GM23338 (cell line): ENCODE measurements at regions not wholly inside any gene's neighbourhood (a gene's known extent, or its start where the extent isn't known, plus 50 kb on each side); places are given as distances from the start of the nearest gene placed in this dataset.

ENCODE experiments used
- ATAC-seq: fragments of 200-7000 bp; cut with Tn5 transposase; 3 replicates; pipeline ENCODE4 v1.9.1; 2020
- DNase-seq: peaks from one replicate; pipeline ENCODE4 v3.0.0-alpha.2; 2015; ENCODE audit warnings: low spot score
- H2AFZ ChIP-seq: fragments of 200-600 bp; sonication (generic); 2 replicates; pipeline ENCODE4 v1.8.0; 2016; ENCODE audit warnings: antibody characterized with exemption, mild to moderate bottlenecking, moderate library complexity
- H3F3A ChIP-seq: fragments of 200-600 bp; sonication (generic); replicated peaks from 2 replicates; pipeline ENCODE4 v1.8.0; 2017; ENCODE audit warnings: antibody characterized with exemption, mixed run types, low read depth
- H3K27ac ChIP-seq: fragments of 200-600 bp; sonication (generic); 2 replicates; pipeline ENCODE4 v1.6.1; 2016; ENCODE audit warnings: low read depth
- H3K27me3 ChIP-seq: fragments of 200-600 bp; sonication (generic); 2 replicates; pipeline ENCODE4 v1.8.0; 2016; ENCODE audit warnings: mild to moderate bottlenecking, mixed run types, moderate library complexity; ENCODE audit not compliant: insufficient read depth
- H3K36me3 ChIP-seq: fragments of 200-600 bp; sonication (generic); 2 replicates; pipeline ENCODE4 v1.8.0; 2016; ENCODE audit warnings: mild to moderate bottlenecking; ENCODE audit not compliant: insufficient read depth
- H3K4me1 ChIP-seq: fragments of 200-600 bp; sonication (generic); 2 replicates; pipeline ENCODE4 v1.8.0; 2016; ENCODE audit warnings: mild to moderate bottlenecking, moderate library complexity; ENCODE audit not compliant: insufficient read depth
- H3K4me2 ChIP-seq: fragments of 200-600 bp; sonication (generic); 2 replicates; pipeline ENCODE4 v1.7.1; 2017; ENCODE audit warnings: mixed run types
- H3K4me3 ChIP-seq: fragments of 200-600 bp; sonication (generic); 2 replicates; pipeline ENCODE4 v1.6.1; 2016; ENCODE audit warnings: mixed run types
- H3K79me2 ChIP-seq: fragments of 200-600 bp; sonication (generic); replicated peaks from 2 replicates; pipeline ENCODE4 v1.8.0; 2017; ENCODE audit warnings: mild to moderate bottlenecking; ENCODE audit not compliant: insufficient read depth
- H3K9me2 ChIP-seq: fragments of 200-600 bp; sonication (generic); 2 replicates; pipeline ENCODE4 v1.8.0; 2017; ENCODE audit not compliant: insufficient read depth
- H4K20me1 ChIP-seq: fragments of 200-600 bp; sonication (generic); replicated peaks from 2 replicates; pipeline ENCODE4 v1.8.0; 2017; ENCODE audit warnings: mild to moderate bottlenecking; ENCODE audit not compliant: insufficient read depth
- H3K27ac Mint-ChIP-seq: 2 replicates; pipeline ENCODE4 v1.8.0; 2020; ENCODE audit warnings: inconsistent platforms, mild to moderate bottlenecking, moderate library complexity, mixed read lengths
- H3K27me3 Mint-ChIP-seq: 3 replicates; pipeline ENCODE4 v1.8.0; 2022; ENCODE audit warnings: low read depth, mild to moderate bottlenecking, moderate library complexity, mixed read lengths, inconsistent platforms; ENCODE audit not compliant: insufficient read depth, poor library complexity
- H3K36me3 Mint-ChIP-seq: 3 replicates; pipeline ENCODE4 v1.8.0; 2021; ENCODE audit warnings: low read depth, mild to moderate bottlenecking, inconsistent platforms, moderate library complexity, mixed read lengths
- H3K4me1 Mint-ChIP-seq: 3 replicates; pipeline ENCODE4 v1.8.0; 2020; ENCODE audit warnings: mild to moderate bottlenecking, inconsistent platforms, mixed read lengths
- H3K4me3 Mint-ChIP-seq: 3 replicates; pipeline ENCODE4 v1.8.0; 2021; ENCODE audit warnings: moderate library complexity, mild to moderate bottlenecking, inconsistent platforms, mixed read lengths
- H3K9me3 Mint-ChIP-seq: 3 replicates; pipeline ENCODE4 v1.8.0; 2020; ENCODE audit warnings: moderate library complexity, mild to moderate bottlenecking, inconsistent platforms, mixed read lengths
- CREB1 ChIP-seq: fragments of 250-450 bp; sonication (Bioruptor Pico); IDR thresholded peaks from 2 replicates; pipeline ENCODE4 v1.5.0; 2020; ENCODE audit warnings: low read depth, mild to moderate bottlenecking, moderate library complexity
- CTCF ChIP-seq, 2 experiments: fragments of 200-600 bp in 1 of 2; sonication (generic) in 1 of 2; conservative IDR thresholded peaks; 2 replicates each; pipeline versions ENCODE4 v1.5.1 to v1.6.1; 2016 to 2017; ENCODE audit warnings: antibody characterized with exemption in 2 of 2, low read depth in 2 of 2, mild to moderate bottlenecking in 2 of 2, moderate library complexity in 1 of 2
- EZH2 ChIP-seq: fragments of 200-600 bp; sonication (generic); IDR thresholded peaks from one replicate; pipeline ENCODE4 v1.8.0; 2017; ENCODE audit warnings: antibody characterized with exemption, mild to moderate bottlenecking, low read depth; ENCODE audit not compliant: unreplicated experiment
- EZH2phosphoT487 ChIP-seq: fragments of 200-600 bp; sonication (generic); IDR thresholded peaks from one replicate; pipeline ENCODE4 v1.8.1; 2018; ENCODE audit warnings: antibody characterized with exemption; ENCODE audit not compliant: unreplicated experiment
- JUNB ChIP-seq: IDR thresholded peaks from one replicate; pipeline ENCODE4 v1.6.1; 2016; ENCODE audit warnings: antibody characterized with exemption; ENCODE audit not compliant: unreplicated experiment
- POLR2AphosphoS5 ChIP-seq: IDR thresholded peaks from 2 replicates; pipeline ENCODE4 v1.6.1; 2016; ENCODE audit warnings: antibody characterized with exemption, low read depth
- STAT1 ChIP-seq: IDR thresholded peaks from one replicate; pipeline ENCODE4 v1.6.1; 2016; ENCODE audit warnings: antibody characterized with exemption; ENCODE audit not compliant: unreplicated experiment
- ZNF114 ChIP-seq: fragments of 250-450 bp; sonication (Bioruptor Pico); IDR thresholded peaks from 2 replicates; pipeline ENCODE4 v1.5.0; 2020; ENCODE audit warnings: mild to moderate bottlenecking, moderate library complexity
- ZNF331 ChIP-seq: fragments of 250-450 bp; sonication (Bioruptor Pico); IDR thresholded peaks from 2 replicates; pipeline ENCODE4 v1.5.0; 2020; ENCODE audit warnings: low read depth, mild to moderate bottlenecking, moderate library complexity
- ZNF462 ChIP-seq: fragments of 250-450 bp; sonication (Bioruptor Pico); IDR thresholded peaks from 2 replicates; pipeline ENCODE4 v1.5.0; 2020; ENCODE audit warnings: mild to moderate bottlenecking, moderate library complexity
- TF ChIP-seq, protein P1 (sequence below): IDR thresholded peaks from 2 replicates; pipeline ENCODE4 v1.6.1; 2016; ENCODE audit warnings: antibody characterized with exemption

GRCh38 chr13:79128158-79128557 lies 277.9 kb downstream of the RBM26 start:
- Histone ChIP-seq H2AFZ (peak overlapping the region; percentile 57; the same call in 1 of the 2 replicates), H3K9me2 (no peaks in the 10 kb centered on the region), H4K20me1 (no peaks in the 10 kb centered on the region), H3K36me3 (0 out of 2 replicates have a peak, but pooled peaks cover 2% of the 10 kb centered on the region), H3K4me2 (no peak overlapping the region), H3K4me3 (no peak overlapping the region), H3K27ac (no peak overlapping the region), H3K4me1 (no peaks in the 10 kb centered on the region), H3K79me2 (no peaks in the 10 kb centered on the region), H3K27me3 (no peaks in the 10 kb centered on the region), H3F3A (no peaks in the 10 kb centered on the region)
- ATAC-seq, result no peak
- Mint-ChIP-seq H3K9me3 (no peaks in the 10 kb centered on the region; the same call in 2 of the 3 replicates), H3K27me3 (no peaks in the 10 kb centered on the region), H3K4me1 (no peaks in the 10 kb centered on the region; the same call in 2 of the 3 replicates), H3K4me3 (no peak overlapping the region), H3K36me3 (no peaks in the 10 kb centered on the region), H3K27ac (no peak overlapping the region)
- no peak for TF ChIP-seq EZH2phosphoT487
- no peak for TF ChIP-seq STAT1
- TF ChIP-seq ZNF114 (CRISPR knock-in tag), result no peak
- DNase-seq, result no peak

DNA sequence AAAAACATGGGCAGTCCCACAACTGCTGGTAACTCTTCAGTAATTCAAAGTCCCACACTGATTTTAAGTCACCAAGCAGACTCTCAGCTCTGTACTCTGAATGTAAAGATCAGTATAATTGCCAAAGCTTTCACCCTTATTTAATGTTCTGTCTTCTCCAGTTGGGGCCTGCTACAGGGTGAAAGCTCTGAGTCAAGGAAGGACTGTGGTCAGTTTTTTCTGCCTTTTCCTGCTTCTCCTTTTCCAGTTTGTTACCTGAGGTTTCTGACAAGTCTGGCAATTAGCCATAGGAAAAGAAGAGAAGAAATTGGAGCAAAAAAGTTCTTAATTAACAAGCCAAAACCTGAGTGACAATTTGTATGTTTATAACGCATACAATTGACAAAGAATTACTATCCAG lies 279.3 kb downstream of the RBM26 start:
- Mint-ChIP-seq H3K27me3 (no peaks in the 10 kb centered on the region), H3K9me3 (no peaks in the 10 kb centered on the region; the same call in 2 of the 3 replicates), H3K36me3 (no peaks in the 10 kb centered on the region), H3K27ac (no peak overlapping the region), H3K4me3 (no peak overlapping the region), H3K4me1 (no peaks in the 10 kb centered on the region; the same call in 2 of the 3 replicates)
- TF ChIP-seq ZNF462, result no peak
- no peak for TF ChIP-seq CREB1
- no peak for TF ChIP-seq CTCF (conservative IDR thresholded peaks at IDR 0.05; ENCODE audit: low read depth in 2 of 2)
- TF ChIP-seq STAT1, result no peak
- TF ChIP-seq JUNB, result no peak
- TF ChIP-seq, protein P1, sequence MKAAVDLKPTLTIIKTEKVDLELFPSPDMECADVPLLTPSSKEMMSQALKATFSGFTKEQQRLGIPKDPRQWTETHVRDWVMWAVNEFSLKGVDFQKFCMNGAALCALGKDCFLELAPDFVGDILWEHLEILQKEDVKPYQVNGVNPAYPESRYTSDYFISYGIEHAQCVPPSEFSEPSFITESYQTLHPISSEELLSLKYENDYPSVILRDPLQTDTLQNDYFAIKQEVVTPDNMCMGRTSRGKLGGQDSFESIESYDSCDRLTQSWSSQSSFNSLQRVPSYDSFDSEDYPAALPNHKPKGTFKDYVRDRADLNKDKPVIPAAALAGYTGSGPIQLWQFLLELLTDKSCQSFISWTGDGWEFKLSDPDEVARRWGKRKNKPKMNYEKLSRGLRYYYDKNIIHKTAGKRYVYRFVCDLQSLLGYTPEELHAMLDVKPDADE, result no peak
- TF ChIP-seq POLR2AphosphoS5, result no peak
- no peak for TF ChIP-seq ZNF331 (CRISPR knock-in tag)
- TF ChIP-seq EZH2, result no peak
- DNase-seq (no peak), ATAC-seq (no peak)
- no peak overlapping the region for H3K4me3 ChIP-seq
- H3K79me2 ChIP-seq, result no peaks in the 10 kb centered on the region
- H3K4me2 ChIP-seq, result no peak overlapping the region
- H3F3A ChIP-seq, result no peaks in the 10 kb centered on the region
- no peaks in the 10 kb centered on the region for H3K9me2 ChIP-seq
- no peaks in the 10 kb centered on the region for H4K20me1 ChIP-seq
- no peaks in the 10 kb centered on the region for H3K4me1 ChIP-seq
- no peak overlapping the region for H3K27ac ChIP-seq
- H2AFZ ChIP-seq, result no peak overlapping the region
- H3K27me3 ChIP-seq, result no peaks in the 10 kb centered on the region
- 0 out of 2 replicates have a peak, but pooled peaks cover 2% of the 10 kb centered on the region for H3K36me3 ChIP-seq
